ENCODE measurements at regions not wholly inside any gene's neighbourhood (a gene's known extent, or its start where the extent isn't known, plus 50 kb on each side); places are given as distances from the start of the nearest gene placed in this dataset.

- TF ChIP-seq CSRNP3 (CRISPR knock-in tag; IDR thresholded peaks at IDR 0.05): no peak
- TF ChIP-seq TSHZ2 (CRISPR knock-in tag; IDR thresholded peaks at IDR 0.05): no peak
- TF ChIP-seq ZFP30 (CRISPR knock-in tag; IDR thresholded peaks at IDR 0.05): no peak
- TF ChIP-seq CREB5 (CRISPR knock-in tag; IDR thresholded peaks at IDR 0.05; ENCODE audit: low read depth): no peak
- TF ChIP-seq, protein P1, sequence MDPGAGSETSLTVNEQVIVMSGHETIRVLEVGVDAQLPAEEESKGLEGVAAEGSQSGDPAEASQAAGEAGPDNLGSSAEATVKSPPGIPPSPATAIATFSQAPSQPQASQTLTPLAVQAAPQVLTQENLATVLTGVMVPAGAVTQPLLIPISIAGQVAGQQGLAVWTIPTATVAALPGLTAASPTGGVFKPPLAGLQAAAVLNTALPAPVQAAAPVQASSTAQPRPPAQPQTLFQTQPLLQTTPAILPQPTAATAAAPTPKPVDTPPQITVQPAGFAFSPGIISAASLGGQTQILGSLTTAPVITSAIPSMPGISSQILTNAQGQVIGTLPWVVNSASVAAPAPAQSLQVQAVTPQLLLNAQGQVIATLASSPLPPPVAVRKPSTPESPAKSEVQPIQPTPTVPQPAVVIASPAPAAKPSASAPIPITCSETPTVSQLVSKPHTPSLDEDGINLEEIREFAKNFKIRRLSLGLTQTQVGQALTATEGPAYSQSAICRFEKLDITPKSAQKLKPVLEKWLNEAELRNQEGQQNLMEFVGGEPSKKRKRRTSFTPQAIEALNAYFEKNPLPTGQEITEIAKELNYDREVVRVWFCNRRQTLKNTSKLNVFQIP (CRISPR knock-in tag; IDR thresholded peaks at IDR 0.05; ENCODE audit: borderline replicate concordance, low read depth): no peak
- TF ChIP-seq ESRRG (CRISPR knock-in tag; IDR thresholded peaks at IDR 0.05): no peak
- TF ChIP-seq RARB (CRISPR knock-in tag; IDR thresholded peaks at IDR 0.05): no peak
- TF ChIP-seq ZFP3 (CRISPR knock-in tag; IDR thresholded peaks at IDR 0.05): no peak
- TF ChIP-seq, protein P2, sequence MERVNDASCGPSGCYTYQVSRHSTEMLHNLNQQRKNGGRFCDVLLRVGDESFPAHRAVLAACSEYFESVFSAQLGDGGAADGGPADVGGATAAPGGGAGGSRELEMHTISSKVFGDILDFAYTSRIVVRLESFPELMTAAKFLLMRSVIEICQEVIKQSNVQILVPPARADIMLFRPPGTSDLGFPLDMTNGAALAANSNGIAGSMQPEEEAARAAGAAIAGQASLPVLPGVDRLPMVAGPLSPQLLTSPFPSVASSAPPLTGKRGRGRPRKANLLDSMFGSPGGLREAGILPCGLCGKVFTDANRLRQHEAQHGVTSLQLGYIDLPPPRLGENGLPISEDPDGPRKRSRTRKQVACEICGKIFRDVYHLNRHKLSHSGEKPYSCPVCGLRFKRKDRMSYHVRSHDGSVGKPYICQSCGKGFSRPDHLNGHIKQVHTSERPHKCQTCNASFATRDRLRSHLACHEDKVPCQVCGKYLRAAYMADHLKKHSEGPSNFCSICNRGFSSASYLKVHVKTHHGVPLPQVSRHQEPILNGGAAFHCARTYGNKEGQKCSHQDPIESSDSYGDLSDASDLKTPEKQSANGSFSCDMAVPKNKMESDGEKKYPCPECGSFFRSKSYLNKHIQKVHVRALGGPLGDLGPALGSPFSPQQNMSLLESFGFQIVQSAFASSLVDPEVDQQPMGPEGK (CRISPR knock-in tag; IDR thresholded peaks at IDR 0.05; ENCODE audit: borderline replicate concordance): no peak
- no peak for TF ChIP-seq ZNF8 (CRISPR knock-in tag; IDR thresholded peaks at IDR 0.05)
- no peak for TF ChIP-seq ZNF70 (CRISPR knock-in tag; IDR thresholded peaks at IDR 0.05)
Observed at GRCh38 chr4:155122382-155122781, 86.1 kb upstream of the NPY2R start.

All from SK-N-SH treated with all-trans-retinoic acid at 6 μM for 48 hours (cell line).